ENCODE measurements at regions not wholly inside any gene's neighbourhood (a gene's known extent, or its start where the extent isn't known, plus 50 kb on each side); places are given as distances from the start of the nearest gene placed in this dataset.
A peak's percentile ranks its signal among the peaks of the same experiment; 100 is the strongest.

GRCh38 chr22:27407369-27407985, 394.1 kb downstream of the MN1 start:
- H3K27ac ChIP-seq (ENCODE audit: low read depth, low read length), result peak overlapping the region; percentile 8

DNA sequence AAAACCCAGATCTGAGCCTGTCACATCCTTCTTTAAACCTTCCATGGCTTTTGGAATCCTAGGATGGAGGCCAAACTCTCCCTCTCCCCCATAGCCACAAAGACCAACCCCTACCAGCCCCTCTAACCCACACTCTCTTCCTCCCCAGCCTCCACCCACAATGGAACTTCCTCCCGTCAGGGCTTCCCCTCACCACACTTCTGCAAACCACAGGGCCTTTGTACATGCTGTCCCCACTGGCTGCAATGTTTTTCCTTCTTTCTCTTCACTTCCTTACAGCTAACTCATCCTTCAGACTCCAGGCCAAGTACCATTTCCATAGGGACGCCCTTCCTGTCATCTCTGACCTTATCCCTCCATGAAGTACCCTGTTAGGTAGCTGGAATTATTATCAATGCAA, 393.5 kb downstream of the MN1 start:
- Histone ChIP-seq H4K5ac (ENCODE audit: low read length) (no peak overlapping the region), H2BK120ac (ENCODE audit: low read depth, low read length) (no peak overlapping the region), H3K27me3 (ENCODE audit: insufficient read depth, low read length, poor library complexity) (no peaks in the 10 kb centered on the region), H3K23ac (ENCODE audit: low read length) (no peak overlapping the region), H3K36me3 (ENCODE audit: control insufficient read depth, insufficient read depth, low read length) (no peaks in the 10 kb centered on the region), H3K79me2 (ENCODE audit: control insufficient read depth, insufficient read depth, low read length) (no peaks in the 10 kb centered on the region), H3K79me1 (ENCODE audit: low read length) (no peaks in the 10 kb centered on the region), H3K4me1 (ENCODE audit: control insufficient read depth, low read depth, low read length) (no peaks in the 10 kb centered on the region), H3K4ac (ENCODE audit: low read depth, low read length) (no peak overlapping the region), H3K56ac (ENCODE audit: low read length) (no peak overlapping the region), H2AK5ac (ENCODE audit: low read length) (no peak overlapping the region), H2BK5ac (ENCODE audit: low read length) (no peak overlapping the region), H4K8ac (ENCODE audit: low read depth, low read length) (no peak overlapping the region), H3K9ac (ENCODE audit: low read length) (no peak overlapping the region), H3K18ac (ENCODE audit: low read length) (no peak overlapping the region), H3K27ac (ENCODE audit: low read depth, low read length) (no peak overlapping the region), H3K4me3 (ENCODE audit: low read length) (no peak overlapping the region), H2BK15ac (replicated peaks; ENCODE audit: low read depth) (no peak overlapping the region), H3K4me2 (ENCODE audit: low read length) (no peak overlapping the region)
- WGBS (ENCODE audit: extremely low coverage, insufficient coverage, low lambda C conversion rate), result no CpG with 5 or more reads among the region's 2 CpGs
- no peak for DNase-seq

More at GRCh38 chr22:27407369-27407985, 394.1 kb downstream of the MN1 start:
- Histone ChIP-seq H2BK5ac (ENCODE audit: low read length) (no peak overlapping the region), H3K36me3 (ENCODE audit: control insufficient read depth, insufficient read depth, low read length) (no peaks in the 10 kb centered on the region), H3K4me1 (ENCODE audit: control insufficient read depth, low read depth, low read length) (no peaks in the 10 kb centered on the region), H3K79me2 (ENCODE audit: control insufficient read depth, insufficient read depth, low read length) (no peaks in the 10 kb centered on the region), H3K9ac (ENCODE audit: low read length) (no peak overlapping the region), H3K56ac (ENCODE audit: low read length) (peak overlapping the region; percentile 25), H3K4me2 (ENCODE audit: low read length) (no peak overlapping the region), H3K18ac (ENCODE audit: low read length) (no peak overlapping the region), H3K4ac (ENCODE audit: low read depth, low read length) (no peak overlapping the region), H4K8ac (ENCODE audit: low read depth, low read length) (no peak overlapping the region), H3K4me3 (ENCODE audit: low read length) (no peak overlapping the region), H3K79me1 (ENCODE audit: low read length) (no peaks in the 10 kb centered on the region), H2AK5ac (ENCODE audit: low read length) (no peak overlapping the region), H4K5ac (ENCODE audit: low read length) (no peak overlapping the region), H2BK120ac (ENCODE audit: low read depth, low read length) (no peak overlapping the region), H2BK15ac (replicated peaks; ENCODE audit: low read depth) (no peak overlapping the region), H3K23ac (ENCODE audit: low read length) (no peak overlapping the region), H3K27me3 (ENCODE audit: insufficient read depth, low read length, poor library complexity) (no peaks in the 10 kb centered on the region)
- no peak for DNase-seq
- WGBS (ENCODE audit: extremely low coverage, insufficient coverage, low lambda C conversion rate), result no CpG with 5 or more reads among the region's 14 CpGs

DNA sequence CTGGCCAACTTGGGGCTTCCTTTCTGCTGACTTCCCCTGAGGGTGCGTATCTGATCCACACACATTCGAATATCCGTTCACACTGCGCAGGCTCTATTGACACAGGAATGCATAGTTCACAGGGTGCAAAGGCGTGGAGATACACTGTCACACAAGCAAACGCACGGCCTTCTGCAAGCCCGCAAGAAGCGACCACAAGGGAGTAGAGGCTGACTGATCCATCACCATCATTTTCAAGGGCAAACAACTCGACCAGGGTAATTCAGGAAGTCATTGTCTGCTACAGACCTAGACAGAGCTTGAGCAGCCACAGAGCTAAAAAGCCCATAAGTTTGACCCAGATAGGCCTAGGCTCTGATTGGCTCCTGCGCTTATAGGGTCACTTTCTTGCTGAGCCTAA, 392.3 kb downstream of the MN1 start:
- H3K36me3 ChIP-seq (ENCODE audit: control insufficient read depth, insufficient read depth, low read length), result no peaks in the 10 kb centered on the region

DNA sequence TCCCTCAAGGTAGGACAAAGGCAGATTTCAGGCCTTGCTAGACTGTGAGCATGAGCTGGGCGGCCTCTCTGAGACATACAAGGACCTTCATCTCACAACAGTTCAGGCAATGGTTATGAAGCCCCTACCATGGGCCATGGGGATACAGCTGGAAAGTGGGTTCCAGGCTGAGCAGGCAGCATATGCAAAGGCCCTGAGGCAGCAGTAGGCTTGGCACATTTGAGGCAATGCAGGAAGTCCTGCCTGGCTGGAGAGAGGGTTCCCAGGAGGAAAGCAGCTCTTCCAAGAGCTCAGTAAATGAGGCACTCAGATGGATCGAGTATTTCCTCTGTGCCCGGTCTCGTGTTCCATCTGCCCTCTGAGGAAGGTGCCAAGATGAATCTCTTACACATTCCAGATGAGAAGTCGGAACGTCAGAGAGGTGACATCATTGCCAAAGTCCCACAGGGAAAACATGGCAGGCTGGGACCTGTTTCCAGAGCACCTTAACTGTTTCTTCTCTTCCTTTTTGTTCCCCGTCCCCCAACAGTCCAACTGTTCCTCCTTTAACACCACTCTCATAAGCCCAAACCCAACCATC, 388.6 kb downstream of the MN1 start:
- Histone ChIP-seq H3K79me1 (ENCODE audit: low read length) (no peaks in the 10 kb centered on the region), H2BK5ac (ENCODE audit: low read length) (no peak overlapping the region), H2BK15ac (replicated peaks; ENCODE audit: low read depth) (no peak overlapping the region), H2AK5ac (ENCODE audit: low read length) (peak overlapping the region; percentile 45), H3K4me1 (ENCODE audit: control insufficient read depth, low read depth, low read length) (peaks cover 6% of the 10 kb centered on the region), H3K27ac (ENCODE audit: low read depth, low read length) (no peak overlapping the region), H3K4ac (ENCODE audit: low read depth, low read length) (no peak overlapping the region), H3K4me2 (ENCODE audit: low read length) (no peak overlapping the region), H4K5ac (ENCODE audit: low read length) (no peak overlapping the region), H2BK120ac (ENCODE audit: low read depth, low read length) (no peak overlapping the region), H3K23ac (ENCODE audit: low read length) (no peak overlapping the region), H3K18ac (ENCODE audit: low read length) (no peak overlapping the region), H3K9ac (ENCODE audit: low read length) (no peak overlapping the region), H3K36me3 (ENCODE audit: control insufficient read depth, insufficient read depth, low read length) (no peaks in the 10 kb centered on the region), H3K4me3 (ENCODE audit: low read length) (no peak overlapping the region), H4K8ac (ENCODE audit: low read depth, low read length) (no peak overlapping the region), H3K27me3 (ENCODE audit: insufficient read depth, low read length, poor library complexity) (no peaks in the 10 kb centered on the region), H3K56ac (ENCODE audit: low read length) (no peak overlapping the region), H3K79me2 (ENCODE audit: control insufficient read depth, insufficient read depth, low read length) (no peaks in the 10 kb centered on the region)
- no peak for DNase-seq
- WGBS (ENCODE audit: extremely low coverage, insufficient coverage, low lambda C conversion rate), result no CpG with 5 or more reads among the region's 7 CpGs

More for the DNA sequence above, 392.3 kb downstream of the MN1 start:
- Histone ChIP-seq H3K79me1 (ENCODE audit: low read length) (no peaks in the 10 kb centered on the region), H2BK120ac (ENCODE audit: low read depth, low read length) (no peak overlapping the region), H4K5ac (ENCODE audit: low read length) (no peak overlapping the region), H3K4me2 (ENCODE audit: low read length) (no peak overlapping the region), H3K56ac (ENCODE audit: low read length) (no peak overlapping the region), H3K23ac (ENCODE audit: low read length) (no peak overlapping the region), H3K9ac (ENCODE audit: low read length) (no peak overlapping the region), H2AK5ac (ENCODE audit: low read length) (peak overlapping the region; percentile 41), H3K18ac (ENCODE audit: low read length) (no peak overlapping the region), H3K27me3 (ENCODE audit: insufficient read depth, low read length, poor library complexity) (no peaks in the 10 kb centered on the region), H2BK5ac (ENCODE audit: low read length) (no peak overlapping the region), H3K79me2 (ENCODE audit: control insufficient read depth, insufficient read depth, low read length) (no peaks in the 10 kb centered on the region), H3K27ac (ENCODE audit: low read depth, low read length) (no peak overlapping the region), H3K4me1 (ENCODE audit: control insufficient read depth, low read depth, low read length) (no peaks in the 10 kb centered on the region), H2BK15ac (replicated peaks; ENCODE audit: low read depth) (no peak overlapping the region), H3K4me3 (ENCODE audit: low read length) (no peak overlapping the region), H4K8ac (ENCODE audit: low read depth, low read length) (no peak overlapping the region), H3K4ac (ENCODE audit: low read depth, low read length) (no peak overlapping the region)
- DNase-seq, result no peak
- WGBS (ENCODE audit: extremely low coverage, insufficient coverage, low lambda C conversion rate), result no CpG with 5 or more reads among the region's 11 CpGs

DNA sequence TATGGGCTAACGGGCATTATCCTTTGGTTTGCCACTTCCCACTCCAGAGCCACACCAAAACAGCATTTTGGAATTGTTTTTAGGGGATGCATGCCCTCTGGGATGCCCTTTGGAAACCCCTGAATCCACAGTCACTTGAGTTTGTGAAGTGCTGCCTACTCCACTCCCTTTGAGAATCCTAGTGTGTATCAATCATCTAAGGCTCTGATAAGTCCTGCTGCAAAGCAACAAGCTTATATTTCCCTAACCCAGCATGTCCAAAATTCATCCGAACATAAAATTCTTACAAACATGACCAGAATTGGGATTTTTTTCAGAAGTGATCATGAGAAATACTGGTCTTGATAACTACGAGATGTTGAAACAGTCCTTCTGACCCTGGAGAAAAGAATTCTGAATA, 387.9 kb downstream of the MN1 start:
- no peak overlapping the region for H3K4me3 ChIP-seq (ENCODE audit: low read length)
- no peak overlapping the region for H3K4ac ChIP-seq (ENCODE audit: low read depth, low read length)
- no peaks in the 10 kb centered on the region for H3K27me3 ChIP-seq (ENCODE audit: insufficient read depth, low read length, poor library complexity)
- no peak overlapping the region for H3K18ac ChIP-seq (ENCODE audit: low read length)
- H3K27ac ChIP-seq (ENCODE audit: low read depth, low read length), result no peak overlapping the region
- no peak overlapping the region for H2BK120ac ChIP-seq (ENCODE audit: low read depth, low read length)
- H3K4me2 ChIP-seq (ENCODE audit: low read length), result no peak overlapping the region
- no peak overlapping the region for H3K9ac ChIP-seq (ENCODE audit: low read length)
- no peak overlapping the region for H4K5ac ChIP-seq (ENCODE audit: low read length)
- peak overlapping the region; percentile 27 for H2AK5ac ChIP-seq (ENCODE audit: low read length)
- no peak overlapping the region for H2BK15ac ChIP-seq (replicated peaks; ENCODE audit: low read depth)
- H3K23ac ChIP-seq (ENCODE audit: low read length), result no peak overlapping the region
- WGBS (ENCODE audit: extremely low coverage, insufficient coverage, low lambda C conversion rate), result no CpG with 5 or more reads among the region's 3 CpGs
- H3K36me3 ChIP-seq (ENCODE audit: control insufficient read depth, insufficient read depth, low read length), result no peaks in the 10 kb centered on the region
- H3K4me1 ChIP-seq (ENCODE audit: control insufficient read depth, low read depth, low read length), result peaks cover 6% of the 10 kb centered on the region
- H2BK5ac ChIP-seq (ENCODE audit: low read length), result no peak overlapping the region
- H3K79me1 ChIP-seq (ENCODE audit: low read length), result no peaks in the 10 kb centered on the region
- H3K79me2 ChIP-seq (ENCODE audit: control insufficient read depth, insufficient read depth, low read length), result no peaks in the 10 kb centered on the region
- no peak overlapping the region for H3K56ac ChIP-seq (ENCODE audit: low read length)
- no peak overlapping the region for H4K8ac ChIP-seq (ENCODE audit: low read depth, low read length)
- DNase-seq, result no peak

Data from mesendoderm (in vitro differentiated cells).